ENCODE measurements at regions not wholly inside any gene's neighbourhood (a gene's known extent, or its start where the extent isn't known, plus 50 kb on each side); places are given as distances from the start of the nearest gene placed in this dataset.

DNA sequence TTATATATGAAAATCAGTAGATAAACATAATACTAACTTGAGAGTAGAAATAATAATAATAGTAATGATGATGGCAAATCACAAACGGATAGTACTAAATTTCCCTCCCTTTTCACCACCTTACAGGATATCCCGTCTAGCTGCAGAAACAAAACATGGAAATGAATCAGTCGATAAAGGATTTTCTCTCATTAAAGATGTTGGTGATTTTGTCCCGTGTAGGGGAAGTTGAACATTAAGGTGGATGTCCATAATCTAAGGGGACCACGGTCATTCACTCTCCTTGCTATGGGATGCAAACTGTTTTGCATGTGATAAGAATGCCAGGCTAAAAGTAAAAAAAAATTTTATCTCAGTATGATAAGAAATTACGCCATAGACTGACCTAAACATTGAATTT, 1027.7 kb upstream of the NR2F2 start:
- Histone ChIP-seq H3K4me3 (ENCODE audit: low read length) (no peak overlapping the region), H3K9me2 (replicated peaks; ENCODE audit: insufficient read depth, low read length) (no peaks in the 10 kb centered on the region), H3K27ac (ENCODE audit: low read length) (no peak overlapping the region), H3K79me2 (ENCODE audit: low read length) (no peaks in the 10 kb centered on the region), H3F3A (ENCODE audit: insufficient read depth, low read length) (no peaks in the 10 kb centered on the region), H2AFZ (ENCODE audit: low read length) (no peak overlapping the region), H3K9me3 (replicated peaks; ENCODE audit: insufficient read depth, low read length) (no peaks in the 10 kb centered on the region), H3K4me2 (ENCODE audit: low read depth, low read length) (no peak overlapping the region), H3K27me3 (replicated peaks; ENCODE audit: insufficient read depth, low read length) (no peaks in the 10 kb centered on the region), H3K9ac (ENCODE audit: low read length) (no peak overlapping the region), H3K36me3 (replicated peaks; ENCODE audit: insufficient read depth, low read length) (no peaks in the 10 kb centered on the region), H4K20me1 (ENCODE audit: insufficient read depth, low read length) (no peaks in the 10 kb centered on the region), H3K4me1 (ENCODE audit: low read length) (peaks cover 4% of the 10 kb centered on the region; the same call in 1 of the 2 replicates)
- TF ChIP-seq EZH2 (optimal IDR thresholded peaks at IDR 0.05; ENCODE audit: low read depth, low read length) (no peak), EZH2phosphoT487 (IDR thresholded peaks at IDR 0.05; ENCODE audit: low read length) (no peak)
- TF ChIP-seq, protein P1, sequence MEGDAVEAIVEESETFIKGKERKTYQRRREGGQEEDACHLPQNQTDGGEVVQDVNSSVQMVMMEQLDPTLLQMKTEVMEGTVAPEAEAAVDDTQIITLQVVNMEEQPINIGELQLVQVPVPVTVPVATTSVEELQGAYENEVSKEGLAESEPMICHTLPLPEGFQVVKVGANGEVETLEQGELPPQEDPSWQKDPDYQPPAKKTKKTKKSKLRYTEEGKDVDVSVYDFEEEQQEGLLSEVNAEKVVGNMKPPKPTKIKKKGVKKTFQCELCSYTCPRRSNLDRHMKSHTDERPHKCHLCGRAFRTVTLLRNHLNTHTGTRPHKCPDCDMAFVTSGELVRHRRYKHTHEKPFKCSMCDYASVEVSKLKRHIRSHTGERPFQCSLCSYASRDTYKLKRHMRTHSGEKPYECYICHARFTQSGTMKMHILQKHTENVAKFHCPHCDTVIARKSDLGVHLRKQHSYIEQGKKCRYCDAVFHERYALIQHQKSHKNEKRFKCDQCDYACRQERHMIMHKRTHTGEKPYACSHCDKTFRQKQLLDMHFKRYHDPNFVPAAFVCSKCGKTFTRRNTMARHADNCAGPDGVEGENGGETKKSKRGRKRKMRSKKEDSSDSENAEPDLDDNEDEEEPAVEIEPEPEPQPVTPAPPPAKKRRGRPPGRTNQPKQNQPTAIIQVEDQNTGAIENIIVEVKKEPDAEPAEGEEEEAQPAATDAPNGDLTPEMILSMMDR (IDR thresholded peaks at IDR 0.05; ENCODE audit: low read length): no peak
- DNase-seq: no peak

DNA sequence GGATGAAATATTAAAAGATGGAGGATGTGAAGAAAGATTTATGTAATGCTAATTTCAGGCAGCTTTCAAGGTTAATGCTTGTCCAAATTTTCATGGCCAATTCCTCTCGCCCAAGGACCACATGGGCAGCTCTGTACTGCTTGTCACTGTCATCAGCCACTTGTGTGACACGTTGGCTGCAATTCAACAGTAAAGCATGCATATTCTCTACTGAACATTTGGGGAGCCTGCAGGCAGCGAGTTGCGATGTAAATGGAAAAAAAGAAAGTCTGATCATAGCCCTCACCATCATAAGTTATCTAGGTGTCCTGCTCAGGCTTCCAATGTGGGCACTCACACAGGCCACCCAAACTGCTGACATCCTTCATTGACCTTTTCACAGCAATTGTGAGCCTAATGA, 1026.8 kb upstream of the NR2F2 start:
- no peak overlapping the region for H3K4me2 ChIP-seq (ENCODE audit: low read depth, low read length)
- no peaks in the 10 kb centered on the region for H3K27me3 ChIP-seq (replicated peaks; ENCODE audit: insufficient read depth, low read length)
- H3F3A ChIP-seq (ENCODE audit: insufficient read depth, low read length): no peaks in the 10 kb centered on the region
- H3K9me2 ChIP-seq (replicated peaks; ENCODE audit: insufficient read depth, low read length): no peaks in the 10 kb centered on the region
- no peaks in the 10 kb centered on the region for H3K79me2 ChIP-seq (ENCODE audit: low read length)
- TF ChIP-seq EZH2phosphoT487 (IDR thresholded peaks at IDR 0.05; ENCODE audit: low read length) (no peak), EZH2 (optimal IDR thresholded peaks at IDR 0.05; ENCODE audit: low read depth, low read length) (no peak)
- TF ChIP-seq, protein P1 (IDR thresholded peaks at IDR 0.05; ENCODE audit: low read length): no peak
- no peak overlapping the region for H3K4me3 ChIP-seq (ENCODE audit: low read length)
- no peak overlapping the region for H3K9ac ChIP-seq (ENCODE audit: low read length)
- no peak overlapping the region for H2AFZ ChIP-seq (ENCODE audit: low read length)
- DNase-seq: no peak
- no peaks in the 10 kb centered on the region for H4K20me1 ChIP-seq (ENCODE audit: insufficient read depth, low read length)
- no peaks in the 10 kb centered on the region for H3K9me3 ChIP-seq (replicated peaks; ENCODE audit: insufficient read depth, low read length)
- peaks cover 1% of the 10 kb centered on the region; the same call in 1 of the 2 replicates for H3K4me1 ChIP-seq (ENCODE audit: low read length)
- H3K27ac ChIP-seq (ENCODE audit: low read length): no peak overlapping the region
- no peaks in the 10 kb centered on the region for H3K36me3 ChIP-seq (replicated peaks; ENCODE audit: insufficient read depth, low read length)

DNA sequence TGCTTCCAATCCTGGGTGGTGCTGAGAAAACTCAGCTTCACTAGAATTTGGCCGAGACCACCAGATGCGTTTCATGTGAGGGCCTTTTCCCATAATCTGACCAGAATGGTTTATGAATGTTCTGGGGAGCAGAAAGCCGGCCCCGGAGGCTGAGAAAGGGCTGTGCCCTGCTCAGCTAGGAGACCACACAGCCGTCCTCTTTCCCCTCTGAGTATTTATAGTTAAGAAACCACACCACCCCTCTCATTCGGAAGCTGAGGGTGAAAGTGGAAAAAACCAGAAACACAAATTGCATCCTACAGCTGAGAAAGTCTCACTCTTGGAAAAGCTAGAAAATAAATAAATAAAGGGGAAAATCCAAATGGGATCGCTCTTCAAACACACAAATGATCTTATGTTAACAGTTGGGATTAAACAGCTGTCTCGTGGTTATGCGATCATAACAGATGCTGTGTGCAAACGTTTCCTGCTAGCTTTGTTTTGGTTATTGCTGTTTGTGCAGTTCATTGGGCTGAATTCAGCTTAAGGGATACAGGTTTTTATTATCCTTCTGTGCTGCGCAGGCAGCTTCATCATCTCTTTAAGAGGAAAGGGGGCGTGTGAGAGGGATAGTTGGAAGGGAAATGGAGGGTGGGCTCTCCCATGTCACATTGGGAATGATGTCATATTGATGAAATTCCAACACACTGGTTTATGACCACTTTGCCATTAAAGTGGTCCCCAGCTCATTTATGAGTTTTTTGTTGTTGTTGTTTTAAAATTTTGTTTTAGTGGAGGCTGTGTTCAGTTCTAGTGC, 1026.2 kb upstream of the NR2F2 start:
- Histone ChIP-seq H4K20me1 (ENCODE audit: insufficient read depth, low read length) (no peaks in the 10 kb centered on the region), H3K9me3 (replicated peaks; ENCODE audit: insufficient read depth, low read length) (no peaks in the 10 kb centered on the region), H3K79me2 (ENCODE audit: low read length) (no peaks in the 10 kb centered on the region), H3K4me2 (ENCODE audit: low read depth, low read length) (no peak overlapping the region), H3K27me3 (replicated peaks; ENCODE audit: insufficient read depth, low read length) (no peaks in the 10 kb centered on the region), H3F3A (ENCODE audit: insufficient read depth, low read length) (no peaks in the 10 kb centered on the region), H3K36me3 (replicated peaks; ENCODE audit: insufficient read depth, low read length) (no peaks in the 10 kb centered on the region), H2AFZ (ENCODE audit: low read length) (no peak overlapping the region), H3K9me2 (replicated peaks; ENCODE audit: insufficient read depth, low read length) (no peaks in the 10 kb centered on the region), H3K27ac (ENCODE audit: low read length) (no peak overlapping the region), H3K4me3 (ENCODE audit: low read length) (no peak overlapping the region), H3K9ac (ENCODE audit: low read length) (no peak overlapping the region), H3K4me1 (ENCODE audit: low read length) (no peaks in the 10 kb centered on the region)
- TF ChIP-seq EZH2 (optimal IDR thresholded peaks at IDR 0.05; ENCODE audit: low read depth, low read length): no peak
- TF ChIP-seq EZH2phosphoT487 (IDR thresholded peaks at IDR 0.05; ENCODE audit: low read length): no peak
- TF ChIP-seq, protein P1 (IDR thresholded peaks at IDR 0.05; ENCODE audit: low read length): no peak
- DNase-seq: no peak

Data from MM.1S (cell line).